OCI-LY1 (cell line): ENCODE measurements at regions not wholly inside any gene's neighbourhood (a gene's known extent, or its start where the extent isn't known, plus 50 kb on each side); places are given as distances from the start of the nearest gene placed in this dataset.

Source experiments
- CTCF ChIP-seq: fragments of 200-600 bp; sonication (generic), shearing (Covaris generic); IDR thresholded peaks from 2 replicates; pipeline ENCODE4 v1.5.1; 2017; ENCODE audit warnings: mild to moderate bottlenecking, antibody characterized with exemption, low read length, moderate library complexity, mixed read lengths
- EZH2 ChIP-seq: fragments of 200-600 bp; sonication (generic), shearing (Covaris generic); IDR thresholded peaks from 2 replicates; pipeline ENCODE4 v1.8.0; 2017; ENCODE audit warnings: borderline replicate concordance, mixed run types, mild to moderate bottlenecking, antibody characterized with exemption, low read length, moderate library complexity, mixed read lengths

GRCh38 chr10:123574109-123574698 is 92.0 kb upstream of the GPR26 start:
- TF ChIP-seq CTCF, result no peak
- TF ChIP-seq EZH2, result no peak
